ENCODE measurements at regions not wholly inside any gene's neighbourhood (a gene's known extent, or its start where the extent isn't known, plus 50 kb on each side); places are given as distances from the start of the nearest gene placed in this dataset.
"Not testable (repeated sequence)": the region's sequence is repeated elsewhere in the genome, so short reads cannot be mapped to it uniquely, and the experiment has no call there.

- DNase-seq: no peak
These were observed 61.1 kb upstream of the UNC5A start for GRCh38 chr5:176748967-176749935.

- no peak for DNase-seq
These were observed 60.2 kb upstream of the UNC5A start for GRCh38 chr5:176750144-176750543.

GRCh38 chr5:176754376-176754973 is 55.9 kb upstream of the UNC5A start:
- no peak for DNase-seq

GRCh38 chr5:176755593-176755992 is 54.8 kb upstream of the UNC5A start:
- not testable (repeated sequence) for DNase-seq

- DNase-seq: not testable (repeated sequence)
These were observed 52.8 kb upstream of the UNC5A start for GRCh38 chr5:176757569-176757968.

Data from NCI-H69 (cell line).